Prostate gland (tissue), 2 donors: ENCODE measurements at regions not wholly inside any gene's neighbourhood (a gene's known extent, or its start where the extent isn't known, plus 50 kb on each side); places are given as distances from the start of the nearest gene placed in this dataset.

Experiments
- DNase-seq: peaks from one replicate; pipeline ENCODE4 v3.0.0-alpha.2; 2019; ENCODE audit warnings: low spot score
- H3K27ac ChIP-seq, 2 donors: fragments of 200-600 bp; sonication (generic); 2 replicates each; pipeline ENCODE4 v1.5.1; 2017 to 2019
- H3K27me3 ChIP-seq: fragments of 200-600 bp; sonication (generic); replicated peaks from 2 replicates; pipeline ENCODE4 v1.5.1; 2019; ENCODE audit not compliant: insufficient read depth
- H3K36me3 ChIP-seq, 2 donors: fragments of 200-600 bp; sonication (generic); 1 replicate in 1 of 2; 2 replicates in 1 of 2; pipeline versions ENCODE4 v1.5.1 to v1.8.1; 2017 to 2019
- H3K4me1 ChIP-seq: fragments of 200-600 bp; sonication (generic); replicated peaks from 2 replicates; pipeline ENCODE4 v1.5.1; 2019
- H3K4me3 ChIP-seq, 2 donors: fragments of 200-600 bp; sonication (generic); 2 replicates each; pipeline ENCODE4 v1.5.1; 2017 to 2019
- H3K9me3 ChIP-seq: fragments of 200-600 bp; sonication (generic); 2 replicates; pipeline ENCODE4 v1.5.1; 2017
- POLR2A ChIP-seq: fragments of 450-650 bp; IDR thresholded peaks from one replicate; pipeline ENCODE4 v1.6.1; 2016; ENCODE audit warnings: antibody characterized with exemption, mild to moderate bottlenecking
- POLR2AphosphoS5 ChIP-seq: sonication (generic); formaldehyde crosslinking; IDR thresholded peaks from one replicate; pipeline ENCODE4 v1.6.1; 2017; ENCODE audit warnings: antibody characterized with exemption
- WGBS: methylation state at CpG from one replicate; pipeline ENCODE4 v1.1.5; 2018; 5-methylcytosine and 5-hydroxymethylcytosine counted together
- intact Hi-C: fragments of 100-400 bp; cut with DNase I; formaldehyde crosslinking; loops from one replicate; pipeline ENCODE4 v1.14.2; 2022
- TF ChIP-seq, protein P1 (sequence below), 4 experiments: fragments of 200-600 bp in 2 of 4; fragments of 450-650 bp in 2 of 4; sonication (generic) in 2 of 4; IDR thresholded peaks; 1 replicate in 3 of 4; 2 replicates in 1 of 4; pipeline ENCODE4 v1.5.1; 2016 to 2019; ENCODE audit warnings: antibody characterized with exemption in 4 of 4, mild to moderate bottlenecking in 2 of 4, moderate library complexity in 2 of 4

- Histone ChIP-seq H3K4me3 (no peak overlapping the region), H3K27me3 (peaks cover 6% of the 10 kb centered on the region)
- 82% methylated on average over 3 of the region's 3 CpGs for WGBS
Observed at GRCh38 chr1:87744056-87744455, 415.4 kb downstream of the LMO4 start.

GRCh38 chr1:87744763-87745162, 416.1 kb downstream of the LMO4 start:
- Histone ChIP-seq H3K27me3 (peaks cover 6% of the 10 kb centered on the region), H3K4me3 (no peak overlapping the region), H3K4me1 (no peaks in the 10 kb centered on the region), H3K36me3 (no peaks in the 10 kb centered on the region), H3K27ac (no peak overlapping the region), H3K9me3 (no peaks in the 10 kb centered on the region)
- TF ChIP-seq, protein P1, sequence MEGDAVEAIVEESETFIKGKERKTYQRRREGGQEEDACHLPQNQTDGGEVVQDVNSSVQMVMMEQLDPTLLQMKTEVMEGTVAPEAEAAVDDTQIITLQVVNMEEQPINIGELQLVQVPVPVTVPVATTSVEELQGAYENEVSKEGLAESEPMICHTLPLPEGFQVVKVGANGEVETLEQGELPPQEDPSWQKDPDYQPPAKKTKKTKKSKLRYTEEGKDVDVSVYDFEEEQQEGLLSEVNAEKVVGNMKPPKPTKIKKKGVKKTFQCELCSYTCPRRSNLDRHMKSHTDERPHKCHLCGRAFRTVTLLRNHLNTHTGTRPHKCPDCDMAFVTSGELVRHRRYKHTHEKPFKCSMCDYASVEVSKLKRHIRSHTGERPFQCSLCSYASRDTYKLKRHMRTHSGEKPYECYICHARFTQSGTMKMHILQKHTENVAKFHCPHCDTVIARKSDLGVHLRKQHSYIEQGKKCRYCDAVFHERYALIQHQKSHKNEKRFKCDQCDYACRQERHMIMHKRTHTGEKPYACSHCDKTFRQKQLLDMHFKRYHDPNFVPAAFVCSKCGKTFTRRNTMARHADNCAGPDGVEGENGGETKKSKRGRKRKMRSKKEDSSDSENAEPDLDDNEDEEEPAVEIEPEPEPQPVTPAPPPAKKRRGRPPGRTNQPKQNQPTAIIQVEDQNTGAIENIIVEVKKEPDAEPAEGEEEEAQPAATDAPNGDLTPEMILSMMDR (IDR thresholded peaks at IDR 0.05), result no peak
- TF ChIP-seq POLR2A (no peak), POLR2AphosphoS5 (no peak)
- intact Hi-C loops, result no loop called here
- DNase-seq, result no peak

More at GRCh38 chr1:87744056-87744455, 415.4 kb downstream of the LMO4 start:
- no peaks in the 10 kb centered on the region for H3K9me3 ChIP-seq
- H3K36me3 ChIP-seq, result no peaks in the 10 kb centered on the region
- intact Hi-C loops, result no loop called here
- TF ChIP-seq POLR2A (no peak), POLR2AphosphoS5 (no peak)
- TF ChIP-seq, protein P1 (IDR thresholded peaks at IDR 0.05), result no peak
- DNase-seq, result no peak
- no peak overlapping the region for H3K27ac ChIP-seq
- no peaks in the 10 kb centered on the region for H3K4me1 ChIP-seq

GRCh38 chr1:87753366-87753765, 424.7 kb downstream of the LMO4 start:
- Histone ChIP-seq H3K4me3 (no peak overlapping the region), H3K9me3 (no peaks in the 10 kb centered on the region), H3K4me1 (no peaks in the 10 kb centered on the region), H3K27me3 (no peaks in the 10 kb centered on the region), H3K36me3 (no peaks in the 10 kb centered on the region), H3K27ac (no peak overlapping the region)
- DNase-seq, result no peak
- intact Hi-C loops, result no loop called here
- TF ChIP-seq POLR2A, result no peak
- no peak for TF ChIP-seq POLR2AphosphoS5
- TF ChIP-seq, protein P1 (IDR thresholded peaks at IDR 0.05), result no peak

GRCh38 chr1:87754139-87754538, 425.5 kb downstream of the LMO4 start:
- Histone ChIP-seq H3K36me3 (no peaks in the 10 kb centered on the region), H3K27me3 (no peaks in the 10 kb centered on the region), H3K4me1 (no peaks in the 10 kb centered on the region), H3K4me3 (no peak overlapping the region), H3K9me3 (no peaks in the 10 kb centered on the region), H3K27ac (no peak overlapping the region)
- TF ChIP-seq POLR2AphosphoS5, result no peak
- TF ChIP-seq POLR2A, result no peak
- TF ChIP-seq, protein P1 (IDR thresholded peaks at IDR 0.05), result no peak
- intact Hi-C loops, result no loop called here
- no peak for DNase-seq

DNA sequence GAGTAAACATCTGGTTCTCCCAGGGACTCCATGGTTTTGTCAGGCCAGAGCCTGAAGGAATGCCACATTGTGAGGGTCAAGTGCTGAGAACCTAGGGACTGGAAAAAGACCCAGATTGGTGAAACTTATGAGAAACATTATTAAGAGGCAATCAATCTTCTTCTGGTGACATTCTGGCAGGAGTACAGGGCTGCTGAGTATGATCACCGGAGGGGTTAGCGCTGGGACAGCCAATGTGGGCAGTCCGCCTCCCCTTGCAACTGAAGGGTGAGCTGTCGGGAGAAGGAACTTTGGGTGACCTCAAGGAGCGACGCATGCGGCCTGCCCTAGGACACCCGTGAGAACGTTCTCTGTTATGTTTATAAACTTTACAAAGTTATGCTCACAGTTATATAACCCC, 429.0 kb downstream of the LMO4 start:
- WGBS, result 77% methylated on average over 9 of the region's 9 CpGs
- Histone ChIP-seq H3K4me1 (no peaks in the 10 kb centered on the region), H3K27me3 (no peaks in the 10 kb centered on the region), H3K4me3 (no peak overlapping the region), H3K9me3 (no peaks in the 10 kb centered on the region), H3K36me3 (no peaks in the 10 kb centered on the region), H3K27ac (peak overlapping the region in 1 of 2 donors; percentile 14)
- no peak for TF ChIP-seq POLR2A
- TF ChIP-seq POLR2AphosphoS5, result no peak
- TF ChIP-seq, protein P1 (IDR thresholded peaks at IDR 0.05), result no peak
- intact Hi-C loops, result no loop called here
- no peak for DNase-seq
